ENCODE measurements at regions not wholly inside any gene's neighbourhood (a gene's known extent, or its start where the extent isn't known, plus 50 kb on each side); places are given as distances from the start of the nearest gene placed in this dataset.

GRCh38 chr4:79022529-79022928, 83.3 kb upstream of the PAQR3 start:
- TF ChIP-seq CTCF (IDR thresholded peaks at IDR 0.05) = no peak

GRCh38 chr4:79017481-79017880, 78.2 kb upstream of the PAQR3 start:
- intact Hi-C loops (cut with micrococcal nuclease) = no loop called here
- ChIA-PET CTCF (no interaction called here), POLR2A (no interaction called here)
- no peaks in the 10 kb centered on the region for H3K4me1 Mint-ChIP-seq
- no peak overlapping the region for H3K27ac Mint-ChIP-seq
- no peak for TF ChIP-seq CTCF (IDR thresholded peaks at IDR 0.05)
- H3K9me3 Mint-ChIP-seq = peaks cover 3% of the 10 kb centered on the region
- H3K27me3 Mint-ChIP-seq = no peaks in the 10 kb centered on the region
- no peaks in the 10 kb centered on the region for H3K36me3 Mint-ChIP-seq (ENCODE audit: low read depth)
- DNase-seq (no peak), ATAC-seq (ENCODE audit: low read depth) (no peak)
- H3K4me3 Mint-ChIP-seq = no peak overlapping the region

More at GRCh38 chr4:79022529-79022928, 83.3 kb upstream of the PAQR3 start:
- H3K27me3 Mint-ChIP-seq = no peaks in the 10 kb centered on the region
- CTCF ChIA-PET = no interaction called here
- intact Hi-C loops (cut with micrococcal nuclease) = no loop called here
- H3K4me1 Mint-ChIP-seq = no peaks in the 10 kb centered on the region
- no peak overlapping the region for H3K4me3 Mint-ChIP-seq
- DNase-seq = no peak
- no peaks in the 10 kb centered on the region for H3K36me3 Mint-ChIP-seq (ENCODE audit: low read depth)
- no peak for ATAC-seq (ENCODE audit: low read depth)
- H3K9me3 Mint-ChIP-seq = peaks cover 3% of the 10 kb centered on the region
- H3K27ac Mint-ChIP-seq = no peak overlapping the region
- POLR2A ChIA-PET = no interaction called here

GRCh38 chr4:79016878-79017277, 77.6 kb upstream of the PAQR3 start:
- no peak for ATAC-seq (ENCODE audit: low read depth)
- intact Hi-C loops (cut with micrococcal nuclease) = no loop called here
- Mint-ChIP-seq H3K27ac (no peak overlapping the region), H3K36me3 (ENCODE audit: low read depth) (no peaks in the 10 kb centered on the region), H3K4me3 (no peak overlapping the region), H3K4me1 (no peaks in the 10 kb centered on the region), H3K9me3 (peaks cover 3% of the 10 kb centered on the region), H3K27me3 (no peaks in the 10 kb centered on the region)
- no peak for TF ChIP-seq CTCF (IDR thresholded peaks at IDR 0.05)
- no peak for DNase-seq
- CTCF ChIA-PET = no interaction called here
- POLR2A ChIA-PET = no interaction called here

GRCh38 chr4:79015411-79015810, 76.2 kb upstream of the PAQR3 start:
- DNase-seq = no peak
- H3K27ac Mint-ChIP-seq = no peak overlapping the region
- H3K36me3 Mint-ChIP-seq (ENCODE audit: low read depth) = no peaks in the 10 kb centered on the region
- H3K4me1 Mint-ChIP-seq = no peaks in the 10 kb centered on the region
- TF ChIP-seq CTCF (IDR thresholded peaks at IDR 0.05) = no peak
- ChIA-PET CTCF (no interaction called here), POLR2A (no interaction called here)
- H3K27me3 Mint-ChIP-seq = peaks cover 7% of the 10 kb centered on the region
- ATAC-seq (ENCODE audit: low read depth) = no peak
- H3K9me3 Mint-ChIP-seq = peaks cover 3% of the 10 kb centered on the region
- intact Hi-C loops (cut with micrococcal nuclease) = no loop called here
- no peak overlapping the region for H3K4me3 Mint-ChIP-seq

- Mint-ChIP-seq H3K4me3 (no peak overlapping the region), H3K4me1 (no peaks in the 10 kb centered on the region), H3K27ac (no peak overlapping the region), H3K27me3 (peaks cover 13% of the 10 kb centered on the region), H3K9me3 (peaks cover 3% of the 10 kb centered on the region), H3K36me3 (ENCODE audit: low read depth) (no peaks in the 10 kb centered on the region)
- no peak for ATAC-seq (ENCODE audit: low read depth)
- no peak for TF ChIP-seq CTCF (IDR thresholded peaks at IDR 0.05)
- intact Hi-C loops (cut with micrococcal nuclease) = no loop called here
- DNase-seq = no peak
- ChIA-PET CTCF (no interaction called here), POLR2A (no interaction called here)
These were observed 75.0 kb upstream of the PAQR3 start for GRCh38 chr4:79014230-79014629.
